C4-2B (cell line): ENCODE measurements at regions not wholly inside any gene's neighbourhood (a gene's known extent, or its start where the extent isn't known, plus 50 kb on each side); places are given as distances from the start of the nearest gene placed in this dataset.

Source experiments
- H3K27ac ChIP-seq: fragments of 450-650 bp; 2 replicates; pipeline ENCODE4 v1.5.1; 2017
- CTCF ChIP-seq: fragments of 450-650 bp; conservative IDR thresholded peaks from 2 replicates; pipeline ENCODE4 v1.5.1; 2017; ENCODE audit warnings: mild to moderate bottlenecking
- ZFX ChIP-seq: fragments of 450-650 bp; IDR thresholded peaks from 2 replicates; pipeline ENCODE4 v1.6.1; 2017

- no peak overlapping the region for H3K27ac ChIP-seq
- no peak for TF ChIP-seq CTCF
- TF ChIP-seq ZFX: no peak
These were observed 97.3 kb downstream of the NKX6-1 start for GRCh38 chr4:84401701-84402306.

GRCh38 chr4:84394386-84394785, 104.7 kb downstream of the NKX6-1 start:
- no peak overlapping the region for H3K27ac ChIP-seq
- TF ChIP-seq CTCF (no peak), ZFX (no peak)

- TF ChIP-seq CTCF: no peak
- TF ChIP-seq ZFX: no peak
- no peak overlapping the region for H3K27ac ChIP-seq
These were observed 106.0 kb downstream of the NKX6-1 start for GRCh38 chr4:84392951-84393590.

GRCh38 chr4:84389406-84389805, 109.7 kb downstream of the NKX6-1 start:
- no peak overlapping the region for H3K27ac ChIP-seq
- TF ChIP-seq CTCF: no peak
- no peak for TF ChIP-seq ZFX

GRCh38 chr4:84385203-84385602, 113.9 kb downstream of the NKX6-1 start:
- TF ChIP-seq CTCF: no peak
- no peak overlapping the region for H3K27ac ChIP-seq

GRCh38 chr4:84384801-84385200, 114.3 kb downstream of the NKX6-1 start:
- TF ChIP-seq CTCF (no peak), ZFX (no peak)

GRCh38 chr4:84381759-84382158, 117.3 kb downstream of the NKX6-1 start:
- no peak for TF ChIP-seq ZFX
- TF ChIP-seq CTCF: no peak
- no peak overlapping the region for H3K27ac ChIP-seq

More at GRCh38 chr4:84384801-84385200, 114.3 kb downstream of the NKX6-1 start:
- H3K27ac ChIP-seq: no peak overlapping the region
